Stomach smooth muscle (tissue), 2 donors: ENCODE measurements at regions not wholly inside any gene's neighbourhood (a gene's known extent, or its start where the extent isn't known, plus 50 kb on each side); places are given as distances from the start of the nearest gene placed in this dataset.

Experiments used
- H3K27ac ChIP-seq: one replicate; pipeline ENCODE4 v1.7.0; 2013; ENCODE audit warnings: mild to moderate bottlenecking, low read length, inconsistent platforms
- H3K27me3 ChIP-seq, 2 donors: one replicate each; pipeline ENCODE4 v1.7.0; 2013; ENCODE audit warnings: low read length in 2 of 2; ENCODE audit not compliant: insufficient read depth in 2 of 2, control insufficient read depth in 1 of 2
- H3K36me3 ChIP-seq, 2 donors: one replicate each; pipeline ENCODE4 v1.7.0; 2013; ENCODE audit warnings: low read length in 2 of 2; ENCODE audit not compliant: control insufficient read depth in 2 of 2, insufficient read depth in 2 of 2
- H3K4me1 ChIP-seq: one replicate; pipeline ENCODE4 v1.7.0; 2013; ENCODE audit warnings: low read length; ENCODE audit not compliant: control insufficient read depth, insufficient read depth
- H3K4me3 ChIP-seq, 2 donors: one replicate each; pipeline ENCODE4 v1.7.0; 2013; ENCODE audit warnings: low read length in 2 of 2
- H3K9ac ChIP-seq, 2 donors: one replicate each; pipeline ENCODE4 v1.7.0; 2013; ENCODE audit warnings: low read length in 2 of 2, mild to moderate bottlenecking in 1 of 2
- H3K9me3 ChIP-seq, 2 donors: one replicate each; pipeline ENCODE4 v1.7.0; 2013; ENCODE audit warnings: low read length in 2 of 2; ENCODE audit not compliant: control insufficient read depth in 2 of 2
- donor health status: healthy.
- donor health status: Pancreatic carcinoma.

DNA sequence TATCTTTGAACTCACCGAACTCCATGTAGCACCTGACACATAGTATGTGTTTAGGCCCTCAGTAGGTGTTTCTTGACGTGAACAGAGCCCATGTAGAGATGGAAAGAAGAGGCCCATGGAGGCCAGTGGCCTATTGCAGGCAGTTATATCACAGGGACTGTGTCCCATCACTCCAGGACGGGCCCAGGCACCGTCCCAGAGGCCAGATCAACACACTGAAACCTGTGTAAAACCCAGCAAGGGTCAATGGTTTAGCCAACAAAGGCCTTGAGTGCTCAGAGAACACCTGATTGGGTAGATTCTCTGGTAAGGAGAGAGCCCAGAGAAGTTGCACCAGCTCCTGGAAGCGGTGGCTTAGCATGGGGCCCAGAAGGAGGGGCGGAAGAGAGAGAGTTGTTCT lies 82.8 kb downstream of the INHBB start:
- H3K27ac ChIP-seq = no peak overlapping the region
- no peaks in the 10 kb centered on the region for H3K9me3 ChIP-seq
- H3K4me1 ChIP-seq = no peaks in the 10 kb centered on the region
- peaks cover 0 to 5% of the 10 kb centered on the region in 2 donors for H3K27me3 ChIP-seq
- no peak overlapping the region for H3K9ac ChIP-seq
- H3K36me3 ChIP-seq = no peaks in the 10 kb centered on the region
- no peak overlapping the region for H3K4me3 ChIP-seq

DNA sequence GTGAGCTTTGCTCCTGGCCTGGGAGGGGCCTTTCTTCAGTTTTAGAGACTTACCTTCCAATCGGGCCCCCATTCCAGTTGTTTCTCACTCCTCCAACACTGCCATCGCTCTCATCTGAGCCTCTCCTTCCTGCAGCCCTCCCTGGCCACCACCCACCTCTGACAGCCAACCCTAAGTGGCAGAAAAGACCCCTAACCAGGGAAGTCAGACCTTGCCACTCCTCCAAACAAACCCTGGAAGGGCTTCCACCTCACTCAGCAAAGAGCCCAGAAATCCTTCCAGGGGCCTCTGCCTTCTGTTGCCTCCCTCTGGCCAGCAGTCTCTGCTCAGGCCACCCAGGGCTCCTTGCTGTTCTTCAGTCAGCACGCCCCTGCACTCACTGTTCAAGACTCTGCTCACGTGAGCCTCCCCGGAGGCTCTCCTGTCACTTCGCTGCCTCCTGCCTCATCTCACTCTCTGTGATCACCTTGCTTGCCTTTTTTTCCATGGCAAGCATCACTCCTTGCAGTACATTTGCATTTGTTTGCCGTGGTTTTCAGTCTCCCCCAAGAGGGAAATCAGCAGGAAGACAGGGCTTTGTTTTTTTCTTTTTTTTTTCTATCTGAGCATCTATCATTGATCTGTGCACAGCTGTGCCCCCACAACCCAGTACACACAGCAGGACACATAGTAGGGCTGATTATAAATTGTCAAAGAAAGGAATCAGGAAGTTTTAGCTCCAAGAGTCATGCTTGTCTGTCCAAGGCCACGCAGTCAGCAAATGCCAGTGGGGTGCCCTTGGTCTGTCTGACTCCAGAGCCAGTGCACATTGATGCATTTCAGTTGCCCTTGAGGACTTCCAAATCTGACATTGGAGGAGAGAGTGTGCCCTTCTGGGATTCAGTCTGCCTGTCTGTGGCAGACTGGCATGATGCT lies 83.9 kb downstream of the INHBB start:
- no peaks in the 10 kb centered on the region for H3K9me3 ChIP-seq
- no peak overlapping the region for H3K9ac ChIP-seq
- no peaks in the 10 kb centered on the region for H3K36me3 ChIP-seq
- no peak overlapping the region for H3K4me3 ChIP-seq
- H3K27me3 ChIP-seq = peaks cover 0 to 2% of the 10 kb centered on the region in 2 donors
- H3K4me1 ChIP-seq = no peaks in the 10 kb centered on the region
- H3K27ac ChIP-seq = no peak overlapping the region

DNA sequence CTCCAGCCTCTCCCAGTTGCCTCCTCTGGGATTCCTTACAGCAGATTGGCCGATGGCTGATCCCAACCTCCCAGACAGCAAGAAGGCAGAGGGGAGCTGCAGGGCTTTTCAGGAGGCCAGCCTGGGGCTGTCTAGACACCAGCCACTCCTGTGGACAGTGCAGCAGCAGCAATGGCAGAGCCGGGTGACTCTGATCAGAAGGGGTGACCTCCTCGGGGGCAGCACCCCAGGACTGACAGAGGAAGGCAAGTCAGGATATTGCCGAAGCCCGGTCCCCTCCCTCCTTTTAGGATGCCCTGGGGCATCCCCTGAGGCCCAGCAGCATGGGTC lies 84.5 kb downstream of the INHBB start:
- H3K27ac ChIP-seq = no peak overlapping the region
- H3K9ac ChIP-seq = no peak overlapping the region
- H3K4me1 ChIP-seq = no peaks in the 10 kb centered on the region
- no peaks in the 10 kb centered on the region for H3K36me3 ChIP-seq
- H3K27me3 ChIP-seq = peaks cover 0 to 2% of the 10 kb centered on the region in 2 donors
- no peaks in the 10 kb centered on the region for H3K9me3 ChIP-seq
- no peak overlapping the region for H3K4me3 ChIP-seq

DNA sequence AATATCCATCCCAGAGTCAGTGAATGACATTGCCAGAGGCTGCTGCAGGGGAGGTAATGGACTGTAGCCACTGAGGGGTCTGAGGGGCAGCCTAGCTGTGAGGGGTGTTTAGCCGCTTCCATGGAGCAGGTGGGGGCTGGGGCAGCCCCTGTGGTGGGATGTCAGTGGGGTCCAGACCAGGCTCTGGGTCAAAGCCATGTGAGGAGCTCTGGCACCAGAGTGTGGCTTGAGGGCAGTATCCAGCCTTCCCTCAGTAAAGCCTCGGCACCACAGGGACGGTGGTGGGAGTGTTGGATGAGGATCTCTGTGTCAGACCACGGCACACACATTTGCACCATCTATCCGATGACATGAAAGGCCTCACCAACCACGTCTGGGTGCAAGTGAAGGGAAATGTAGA lies 85.0 kb downstream of the INHBB start:
- H3K4me3 ChIP-seq = no peak overlapping the region
- no peak overlapping the region for H3K27ac ChIP-seq
- no peak overlapping the region for H3K9ac ChIP-seq
- no peaks in the 10 kb centered on the region for H3K36me3 ChIP-seq
- no peaks in the 10 kb centered on the region for H3K9me3 ChIP-seq
- peaks cover 0 to 3% of the 10 kb centered on the region in 2 donors for H3K27me3 ChIP-seq
- H3K4me1 ChIP-seq = no peaks in the 10 kb centered on the region

DNA sequence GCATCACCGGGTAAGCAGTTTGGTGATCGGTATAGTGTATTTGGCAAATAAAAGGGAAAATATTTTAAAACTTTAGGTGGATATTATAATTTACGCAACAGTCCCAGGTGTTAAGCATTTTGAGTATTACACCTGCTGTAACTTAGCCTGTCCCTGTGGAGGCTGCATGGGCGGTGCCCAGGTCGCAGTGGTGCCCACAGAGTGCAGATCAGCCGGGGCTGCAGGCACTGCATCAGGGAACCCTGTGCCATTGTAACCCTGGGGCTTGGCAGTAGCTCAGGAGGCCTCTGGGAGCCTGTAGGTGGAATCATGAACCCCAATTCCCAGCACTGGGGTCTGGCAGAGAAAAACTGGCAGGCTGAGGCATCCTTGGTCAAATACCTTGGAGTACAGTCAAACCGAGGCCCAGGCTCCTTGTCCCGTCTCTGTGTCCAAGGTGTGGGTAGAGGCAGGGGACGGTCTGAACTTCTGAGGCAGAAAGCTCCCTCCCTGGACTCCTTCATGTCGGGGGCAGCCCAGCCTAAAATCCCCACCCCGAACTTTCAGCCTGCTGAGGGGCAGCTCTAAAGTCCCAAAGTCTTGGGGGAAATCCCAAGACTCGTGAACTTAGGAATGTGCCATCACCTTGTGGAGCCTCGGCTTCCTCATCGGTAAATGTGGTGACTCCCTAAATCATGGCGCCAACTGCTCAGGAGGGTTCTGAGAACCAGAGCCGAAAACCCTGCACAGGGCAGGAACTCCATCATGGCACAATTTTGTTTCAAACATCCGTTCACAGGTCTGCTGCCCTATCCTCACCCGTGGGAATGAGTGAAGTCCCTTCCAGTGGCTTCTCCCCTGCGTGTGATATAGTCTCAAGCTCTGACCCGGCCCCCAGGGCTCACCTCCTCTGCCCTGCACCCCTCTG lies 85.7 kb downstream of the INHBB start:
- Histone ChIP-seq H3K4me1 (no peaks in the 10 kb centered on the region), H3K27ac (no peak overlapping the region), H3K9me3 (no peaks in the 10 kb centered on the region), H3K9ac (no peak overlapping the region), H3K27me3 (peaks cover 0 to 4% of the 10 kb centered on the region in 2 donors), H3K4me3 (no peak overlapping the region), H3K36me3 (no peaks in the 10 kb centered on the region)

DNA sequence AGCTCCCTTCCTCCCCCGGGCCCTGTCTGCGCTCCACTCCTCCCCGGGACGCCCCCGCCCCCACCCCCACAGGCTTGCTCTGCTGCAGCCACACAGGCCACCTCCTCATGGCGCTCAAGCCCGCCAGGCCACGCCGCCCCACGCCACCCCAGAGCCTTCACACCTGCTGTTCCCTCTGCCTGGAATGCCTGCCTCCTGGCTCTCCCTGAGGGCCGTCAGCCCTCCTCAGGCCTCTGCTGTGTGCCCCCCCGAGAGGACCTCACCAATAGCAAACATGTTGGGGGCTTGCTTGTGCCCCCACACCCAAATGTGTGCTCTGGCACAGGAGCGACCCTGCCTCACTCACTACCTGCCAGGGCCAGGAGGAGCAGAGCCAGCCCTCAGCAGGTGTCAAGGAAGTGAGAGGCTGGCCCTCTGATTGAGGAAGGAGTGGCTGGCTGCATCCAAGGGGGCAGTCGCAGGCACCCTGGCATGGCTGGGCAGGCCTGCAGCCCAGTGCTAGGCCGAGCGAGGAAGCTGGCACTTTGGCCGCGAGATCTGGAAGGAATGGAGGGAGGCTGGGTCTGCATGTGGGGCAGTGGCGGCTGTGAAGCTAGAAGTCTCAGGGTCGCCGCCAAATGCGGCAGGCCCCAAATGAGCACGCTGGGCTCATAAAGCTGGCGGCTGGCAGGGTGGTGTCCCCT lies 86.5 kb downstream of the INHBB start:
- no peaks in the 10 kb centered on the region for H3K36me3 ChIP-seq
- peaks cover 0 to 6% of the 10 kb centered on the region in 2 donors for H3K27me3 ChIP-seq
- H3K4me3 ChIP-seq = no peak overlapping the region
- no peaks in the 10 kb centered on the region for H3K9me3 ChIP-seq
- no peak overlapping the region for H3K27ac ChIP-seq
- H3K4me1 ChIP-seq = no peaks in the 10 kb centered on the region
- H3K9ac ChIP-seq = no peak overlapping the region

DNA sequence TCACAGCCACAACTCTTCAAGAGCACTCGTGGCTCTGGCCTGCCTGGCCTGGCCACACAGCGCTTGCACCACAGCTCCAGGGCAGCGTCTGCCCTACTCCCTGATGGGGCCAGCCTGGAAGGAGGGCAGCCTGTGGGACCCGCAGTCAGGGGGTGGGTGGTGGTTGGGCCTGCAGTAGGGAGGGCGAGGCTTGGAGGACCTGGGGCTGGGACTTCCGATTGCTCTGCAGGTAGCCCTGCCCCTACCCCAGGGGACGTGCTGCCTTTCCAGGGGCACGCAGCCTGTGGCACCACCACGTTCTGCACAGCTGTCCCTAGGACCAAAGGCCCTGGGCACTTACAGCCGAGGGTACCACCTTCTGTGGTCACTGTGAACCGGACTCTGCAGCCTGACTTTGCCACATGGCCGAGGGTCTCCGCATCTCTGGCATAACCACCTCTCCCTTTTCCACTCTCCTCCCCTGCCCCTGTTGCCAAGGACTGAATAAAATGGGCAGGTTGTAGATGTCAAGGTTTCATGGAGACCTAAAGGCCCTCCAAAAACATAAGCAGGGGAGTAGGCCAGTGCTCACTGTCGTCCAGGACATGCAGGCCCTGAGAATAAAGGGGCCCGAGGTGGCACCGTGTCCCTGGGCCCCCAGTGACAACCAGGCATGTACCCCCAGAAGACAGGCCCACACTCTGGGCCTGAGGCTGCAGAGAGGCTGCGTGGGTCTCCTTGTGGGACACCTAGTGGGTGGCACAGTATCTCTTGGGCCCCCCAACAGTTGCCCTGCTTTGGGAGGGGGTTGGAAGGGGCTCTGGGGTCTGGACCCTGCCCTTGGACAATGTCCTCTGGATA lies 87.3 kb downstream of the INHBB start:
- H3K36me3 ChIP-seq = no peaks in the 10 kb centered on the region
- H3K9ac ChIP-seq = no peak overlapping the region
- no peaks in the 10 kb centered on the region for H3K4me1 ChIP-seq

DNA sequence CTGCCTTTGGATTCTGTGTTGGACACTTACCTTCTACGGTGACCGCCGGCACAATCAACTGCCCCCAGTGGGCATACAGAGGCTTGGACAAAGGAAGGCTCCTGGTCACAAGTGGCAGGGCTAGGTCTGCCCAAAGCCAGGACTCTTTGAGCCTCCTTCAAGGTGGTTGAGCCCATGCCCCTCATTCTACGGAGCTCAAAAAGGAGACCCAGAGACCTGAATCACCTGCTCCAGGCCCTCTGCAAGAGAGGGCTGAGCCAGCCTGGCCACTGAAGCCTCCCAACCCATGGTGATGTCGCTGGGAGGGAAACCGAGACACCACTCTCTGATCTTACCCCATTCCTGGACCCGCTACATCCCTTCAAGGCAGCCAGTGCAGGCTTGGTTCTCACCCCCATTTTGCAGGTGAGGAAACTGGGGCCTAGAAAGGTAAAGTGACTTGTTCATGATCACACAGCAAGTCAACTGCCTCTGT lies 87.9 kb downstream of the INHBB start:
- H3K9me3 ChIP-seq = no peaks in the 10 kb centered on the region
- no peaks in the 10 kb centered on the region for H3K36me3 ChIP-seq
- H3K4me3 ChIP-seq = no peak overlapping the region
- peaks cover 0 to 9% of the 10 kb centered on the region in 2 donors for H3K27me3 ChIP-seq
- no peak overlapping the region for H3K9ac ChIP-seq
- H3K4me1 ChIP-seq = no peaks in the 10 kb centered on the region
- no peak overlapping the region for H3K27ac ChIP-seq

More for the DNA sequence above, 87.3 kb downstream of the INHBB start:
- H3K4me3 ChIP-seq = no peak overlapping the region
- H3K9me3 ChIP-seq = no peaks in the 10 kb centered on the region
- no peak overlapping the region for H3K27ac ChIP-seq
- H3K27me3 ChIP-seq = peaks cover 0 to 6% of the 10 kb centered on the region in 2 donors

DNA sequence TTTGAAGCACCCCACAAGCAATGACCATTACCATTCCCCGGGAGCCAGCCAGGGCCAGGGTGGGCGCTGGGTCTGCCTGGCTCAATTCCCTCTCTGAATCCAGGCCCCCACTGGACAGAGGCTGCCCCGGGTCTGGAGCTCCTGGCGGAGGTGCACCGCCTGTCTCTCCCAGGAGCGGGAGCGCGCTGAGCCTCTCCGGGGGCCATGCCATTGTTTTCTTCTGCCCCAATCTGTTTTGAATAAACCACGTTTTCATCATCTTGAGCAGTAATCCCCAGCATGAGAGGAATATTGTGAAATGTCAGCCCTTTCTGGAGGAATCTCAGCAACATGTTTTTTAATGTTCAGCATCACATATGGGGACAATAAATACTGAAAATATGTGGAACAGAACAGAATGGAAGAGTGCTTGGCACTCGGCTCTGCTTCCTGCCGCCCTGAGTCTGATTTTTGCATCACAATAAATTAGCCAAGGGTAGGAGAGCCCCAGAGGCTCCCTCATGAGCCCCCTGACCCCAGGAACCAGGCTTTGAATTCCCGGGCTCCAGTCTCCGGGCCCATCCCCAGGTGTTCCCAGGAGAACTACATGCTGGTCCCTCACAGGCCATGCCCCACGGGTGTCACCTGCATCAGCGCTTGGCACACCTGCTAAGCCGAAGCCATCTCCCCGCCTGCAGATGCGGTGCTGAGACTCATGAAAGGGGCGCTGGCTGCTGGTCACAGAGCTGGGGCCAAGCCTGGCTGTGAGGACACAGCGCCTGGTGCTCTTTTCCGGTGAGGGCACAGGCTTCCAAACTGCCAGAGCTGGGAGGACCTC lies 88.8 kb downstream of the INHBB start:
- peaks cover 2 to 9% of the 10 kb centered on the region in 2 donors for H3K27me3 ChIP-seq

More for the DNA sequence above, 88.8 kb downstream of the INHBB start:
- Histone ChIP-seq H3K4me3 (no peak overlapping the region), H3K4me1 (no peaks in the 10 kb centered on the region), H3K36me3 (no peaks in the 10 kb centered on the region), H3K9ac (no peak overlapping the region), H3K9me3 (no peaks in the 10 kb centered on the region), H3K27ac (no peak overlapping the region)
